HG02610 (cell line): ENCODE measurements at regions not wholly inside any gene's neighbourhood (a gene's known extent, or its start where the extent isn't known, plus 50 kb on each side); places are given as distances from the start of the nearest gene placed in this dataset.
"Not testable (repeated sequence)": the region's sequence is repeated elsewhere in the genome, so short reads cannot be mapped to it uniquely, and the experiment has no call there.

Source experiments
- ATAC-seq: cut with Tn5 transposase; IDR thresholded peaks from one replicate; pipeline ENCODE4 v1.9.1; 2021; ENCODE audit warnings: mild to moderate bottlenecking, moderate library complexity; ENCODE audit not compliant: unreplicated experiment

- ATAC-seq, result peak; percentile 31
These were observed 122.0 kb downstream of the CT47B1 start for GRCh38 chrX:120753413-120754251.

- no peak for ATAC-seq
These were observed 122.7 kb upstream of the C1GALT1C1 start for GRCh38 chrX:120752431-120753082.

- no peak for ATAC-seq
These were observed 121.8 kb upstream of the C1GALT1C1 start for GRCh38 chrX:120751683-120752082.

GRCh38 chrX:120750381-120750780 is 120.5 kb upstream of the C1GALT1C1 start:
- ATAC-seq, result no peak

- peak; percentile 76 for ATAC-seq
These were observed 119.4 kb upstream of the C1GALT1C1 start for GRCh38 chrX:120749141-120749846.

- ATAC-seq, result no peak
These were observed 116.3 kb upstream of the C1GALT1C1 start for GRCh38 chrX:120746153-120746552.

- no peak for ATAC-seq
These were observed 113.3 kb upstream of the C1GALT1C1 start for GRCh38 chrX:120742946-120743665.

- ATAC-seq, result no peak
These were observed 111.6 kb upstream of the C1GALT1C1 start for GRCh38 chrX:120741452-120741851.

- no peak for ATAC-seq
These were observed 110.2 kb upstream of the C1GALT1C1 start for GRCh38 chrX:120740072-120740471.

- ATAC-seq, result peak; percentile 51
These were observed 109.4 kb upstream of the C1GALT1C1 start for GRCh38 chrX:120739300-120739699.

- no peak for ATAC-seq
These were observed 107.1 kb upstream of the C1GALT1C1 start for GRCh38 chrX:120736989-120737388.

- ATAC-seq, result no peak
These were observed 106.1 kb upstream of the C1GALT1C1 start for GRCh38 chrX:120735966-120736365.

GRCh38 chrX:120732879-120733278 is 103.0 kb upstream of the C1GALT1C1 start:
- no peak for ATAC-seq

GRCh38 chrX:120732461-120732860 is 102.6 kb upstream of the C1GALT1C1 start:
- no peak for ATAC-seq

GRCh38 chrX:120731386-120731785 is 101.5 kb upstream of the C1GALT1C1 start:
- ATAC-seq, result no peak

GRCh38 chrX:120729506-120730255 is 99.8 kb upstream of the C1GALT1C1 start:
- not testable (repeated sequence) for ATAC-seq

- ATAC-seq, result no peak
These were observed 98.1 kb upstream of the C1GALT1C1 start for GRCh38 chrX:120727911-120728310.

GRCh38 chrX:120727452-120727851 is 97.6 kb upstream of the C1GALT1C1 start:
- no peak for ATAC-seq

GRCh38 chrX:120726294-120726693 is 96.4 kb upstream of the C1GALT1C1 start:
- peak; percentile 100 for ATAC-seq

GRCh38 chrX:120725874-120726273 is 96.0 kb upstream of the C1GALT1C1 start:
- ATAC-seq, result peak; percentile 38
